Stimulated activated CD4-positive, alpha-beta T cell treated with anti-CD3 and anti-CD28 coated beads, Interleukin-1b, Interleukin-23, amount 100 ng/mL, for 4 hours (primary cell): ENCODE measurements at regions not wholly inside any gene's neighbourhood (a gene's known extent, or its start where the extent isn't known, plus 50 kb on each side); places are given as distances from the start of the nearest gene placed in this dataset.
"Not testable (repeated sequence)": the region's sequence is repeated elsewhere in the genome, so short reads cannot be mapped to it uniquely, and the experiment has no call there.

Source experiments
- DNase-seq, 2 donors: peaks; one replicate each; pipeline ENCODE4 v3.0.0-alpha.2; 2020; ENCODE audit warnings: low read depth in 2 of 2

- DNase-seq = not testable (repeated sequence)
These were observed 370.4 kb downstream of the HHIPL2 start for GRCh38 chr1:222177496-222177895.

- DNase-seq = no peak
These were observed 376.9 kb downstream of the HHIPL2 start for GRCh38 chr1:222171005-222171404.

- no peak for DNase-seq
These were observed 379.3 kb downstream of the HHIPL2 start for GRCh38 chr1:222168621-222169020.

- DNase-seq = no peak
These were observed 380.0 kb downstream of the HHIPL2 start for GRCh38 chr1:222167896-222168295.

GRCh38 chr1:222167111-222167510 is 380.8 kb downstream of the HHIPL2 start:
- no peak for DNase-seq

DNA sequence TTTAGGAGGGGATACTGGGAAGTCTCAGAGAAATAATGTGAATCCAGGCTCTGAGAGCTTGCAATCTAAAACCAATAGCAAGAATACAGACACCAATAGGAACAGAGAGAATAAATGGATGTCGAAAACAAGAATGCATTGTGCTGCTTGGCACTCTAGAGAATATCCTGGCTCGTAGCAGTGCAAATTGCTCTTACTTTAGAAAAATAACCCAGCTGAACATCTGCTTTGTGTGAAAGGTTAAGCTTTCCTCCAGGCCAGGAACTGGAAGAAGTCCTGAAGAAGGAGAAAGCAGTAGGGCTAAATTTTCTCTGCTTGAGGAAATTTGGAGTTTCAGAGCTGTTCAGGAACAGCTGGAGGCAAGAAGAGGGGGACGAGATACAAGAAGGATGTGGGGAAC is 382.3 kb downstream of the HHIPL2 start:
- DNase-seq = no peak

GRCh38 chr1:222163895-222164294 is 384.0 kb downstream of the HHIPL2 start:
- no peak for DNase-seq

GRCh38 chr1:222161676-222162075 is 386.2 kb downstream of the HHIPL2 start:
- no peak for DNase-seq

DNA sequence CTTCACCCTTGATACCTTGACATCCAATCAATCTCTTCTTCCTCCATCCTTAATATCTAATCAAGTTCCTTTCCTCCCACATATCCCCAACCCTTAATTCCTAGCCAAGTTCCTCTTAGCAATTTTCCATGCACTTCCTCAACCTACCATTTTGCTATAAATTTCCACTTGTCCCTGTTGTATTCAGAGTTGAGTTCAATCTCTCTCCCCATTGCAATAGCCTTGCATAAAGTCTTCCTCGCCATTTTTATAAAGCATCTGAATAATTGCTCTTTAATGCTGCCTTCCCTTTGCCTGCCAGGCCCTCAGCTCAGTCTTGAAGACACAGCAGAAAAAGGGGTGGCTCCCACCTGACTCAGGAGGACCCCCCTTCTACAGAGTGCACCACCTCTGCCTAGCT is 390.3 kb downstream of the HHIPL2 start:
- no peak for DNase-seq

- DNase-seq = no peak
These were observed 398.3 kb upstream of the DUSP10 start for GRCh38 chr1:222140206-222140605.

DNA sequence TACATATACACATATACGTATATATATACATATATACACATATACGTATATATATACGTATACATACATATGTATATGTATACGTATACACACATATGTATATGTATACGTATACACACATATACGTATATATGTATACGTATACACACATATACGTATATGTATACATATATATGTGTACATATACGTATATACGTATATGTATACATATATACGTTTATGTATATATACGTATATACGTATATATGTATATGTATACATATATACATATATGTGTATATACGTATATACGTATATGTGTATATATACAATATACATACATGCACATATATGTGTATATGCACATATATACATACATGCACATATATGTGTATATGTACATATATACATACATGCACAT is 396.2 kb upstream of the DUSP10 start:
- DNase-seq = no peak

GRCh38 chr1:222136869-222137268 is 395.0 kb upstream of the DUSP10 start:
- no peak for DNase-seq

- no peak for DNase-seq
These were observed 387.2 kb upstream of the DUSP10 start for GRCh38 chr1:222129041-222129440.

DNA sequence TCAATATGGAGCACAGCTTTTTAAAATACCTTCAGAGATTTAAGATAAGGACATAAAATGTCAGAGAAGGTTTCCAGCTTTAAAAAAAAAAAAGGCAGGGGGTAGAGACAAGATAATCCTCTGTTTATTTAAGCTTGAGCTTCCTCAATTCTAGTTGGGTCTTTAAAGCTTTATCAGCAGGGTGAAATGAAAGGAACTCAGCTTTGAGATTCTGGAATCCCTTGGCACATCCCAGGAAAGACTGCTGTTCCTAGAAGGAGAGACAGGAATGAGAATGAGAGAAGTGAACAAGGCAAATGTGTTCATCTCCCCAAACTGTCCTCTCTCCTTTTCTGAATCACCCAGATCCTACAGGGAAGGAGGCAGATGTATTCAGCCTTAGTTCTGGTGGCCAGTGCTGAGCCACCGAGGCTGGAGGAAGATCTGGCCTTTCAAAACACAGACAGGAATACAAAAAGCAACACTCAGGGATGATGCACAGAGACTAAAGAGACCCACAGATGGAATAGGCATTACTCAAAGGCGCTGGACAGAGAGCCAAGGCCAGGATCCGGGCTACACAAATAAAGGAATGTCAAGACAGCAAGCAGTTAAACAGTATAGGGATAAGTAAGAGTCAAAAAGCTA is 385.8 kb upstream of the DUSP10 start:
- no peak for DNase-seq

- no peak for DNase-seq
These were observed 385.2 kb upstream of the DUSP10 start for GRCh38 chr1:222127096-222127495.

GRCh38 chr1:222126052-222126451 is 384.2 kb upstream of the DUSP10 start:
- DNase-seq = no peak

DNA sequence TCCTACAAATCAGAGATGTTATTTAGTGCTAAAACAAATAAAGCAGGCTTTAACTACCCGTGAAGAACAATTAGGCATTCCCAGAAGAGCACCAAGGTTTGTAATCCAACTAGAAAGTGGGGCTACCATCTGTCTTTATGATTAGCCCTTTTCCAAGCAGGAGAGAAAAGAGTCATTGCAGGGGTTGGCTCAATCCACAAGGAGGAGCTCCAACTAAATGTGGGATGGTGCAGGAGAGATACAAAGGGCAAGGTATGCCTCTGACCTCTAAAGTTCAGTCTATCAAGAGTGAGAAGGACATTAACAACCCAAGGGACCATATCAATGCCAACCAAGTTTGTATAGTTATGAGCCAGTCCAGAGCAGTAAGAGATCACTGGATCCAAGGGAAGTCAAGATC is 382.7 kb upstream of the DUSP10 start:
- DNase-seq = no peak

GRCh38 chr1:222123111-222123510 is 381.2 kb upstream of the DUSP10 start:
- no peak for DNase-seq

- no peak for DNase-seq
These were observed 375.9 kb upstream of the DUSP10 start for GRCh38 chr1:222117809-222118208.

DNA sequence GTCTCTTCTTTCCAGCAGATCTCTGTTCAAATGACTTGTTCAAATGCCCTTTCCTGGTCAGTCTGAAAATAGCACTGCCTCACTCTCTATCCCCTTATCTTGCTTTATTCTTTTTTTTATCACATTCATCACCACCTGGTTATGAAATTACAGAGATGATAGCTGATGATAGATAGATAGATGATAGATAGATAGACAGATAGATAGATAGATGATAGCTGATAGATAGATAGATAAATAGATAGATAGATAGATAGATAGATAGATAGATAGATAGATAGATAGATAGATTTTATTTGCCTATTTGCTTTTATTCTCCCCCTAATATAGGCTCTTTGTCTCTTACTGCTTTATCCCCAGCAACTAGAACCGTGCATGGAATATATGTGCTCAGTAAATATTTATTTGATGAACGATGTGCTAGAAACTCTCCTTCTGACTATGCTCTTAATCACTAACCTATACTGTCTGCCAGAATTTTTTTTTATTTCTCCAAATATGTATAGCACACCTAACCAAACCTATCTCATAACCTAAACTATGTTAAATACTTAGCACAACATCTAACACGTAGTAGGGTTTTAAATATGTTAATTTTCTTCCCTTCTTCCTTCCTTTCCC is 372.8 kb upstream of the DUSP10 start:
- no peak for DNase-seq

- no peak for DNase-seq
These were observed 367.9 kb upstream of the DUSP10 start for GRCh38 chr1:222109836-222110235.

DNA sequence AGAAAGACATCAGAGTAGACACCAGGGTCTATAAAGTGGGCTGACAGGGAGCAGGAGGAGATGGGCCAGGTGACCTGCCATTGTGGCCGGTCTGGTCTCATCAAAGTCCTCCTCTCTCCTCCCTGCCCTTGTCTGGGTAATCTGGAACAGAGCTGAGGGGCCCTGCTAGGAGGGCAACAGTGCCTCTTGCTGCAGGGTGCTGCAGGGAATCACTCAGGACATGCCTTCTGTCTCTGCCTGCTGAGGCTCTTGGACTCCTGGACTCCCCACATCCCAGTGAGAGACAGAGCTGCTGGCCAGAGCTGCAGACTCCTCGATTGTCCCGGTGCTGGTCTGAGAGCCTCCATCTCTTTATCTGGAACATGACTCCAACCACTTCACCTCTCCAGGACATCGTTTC is 366.1 kb upstream of the DUSP10 start:
- DNase-seq = no peak

DNA sequence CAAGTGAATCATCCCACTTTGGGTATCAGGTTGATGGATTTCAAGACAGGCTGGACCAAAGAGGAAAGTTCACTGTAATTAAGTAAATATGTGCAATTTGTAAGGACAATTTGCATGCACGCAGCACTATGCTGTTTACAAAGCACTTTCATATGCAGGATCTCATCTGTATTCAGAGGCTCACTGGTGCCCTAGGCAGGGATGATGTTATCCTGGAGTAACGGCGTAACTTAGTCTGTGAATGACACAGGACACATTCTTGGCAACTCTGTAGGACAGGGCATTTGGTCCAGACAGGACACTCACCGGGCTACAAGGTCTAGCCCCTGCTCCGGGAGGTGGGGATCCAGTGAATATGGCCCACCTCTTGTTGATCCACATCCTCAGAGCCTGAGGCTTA is 365.4 kb upstream of the DUSP10 start:
- no peak for DNase-seq

DNA sequence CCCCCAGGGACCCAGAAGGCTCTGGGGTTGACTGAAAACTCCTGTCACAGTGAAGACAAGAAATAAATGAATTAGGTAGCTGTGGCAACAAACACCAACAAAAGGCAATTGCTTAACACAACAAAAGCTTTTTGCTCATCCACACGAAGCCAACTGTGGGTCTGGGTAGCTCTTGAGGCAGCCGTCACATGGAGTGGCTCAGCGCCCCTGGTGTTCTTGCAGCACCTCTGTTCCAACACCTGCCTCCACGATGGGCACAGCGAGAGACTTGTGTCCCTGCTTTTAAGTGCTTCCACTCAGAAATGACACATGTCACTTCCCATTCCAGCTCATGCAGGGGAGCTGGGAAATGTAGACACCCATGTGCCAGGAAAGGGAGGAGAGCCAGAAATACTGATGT is 364.5 kb upstream of the DUSP10 start:
- DNase-seq = no peak
